ENCODE measurements at regions not wholly inside any gene's neighbourhood (a gene's known extent, or its start where the extent isn't known, plus 50 kb on each side); places are given as distances from the start of the nearest gene placed in this dataset.

- TF ChIP-seq CTCF (IDR thresholded peaks at IDR 0.05) (no peak), POLR2A (IDR thresholded peaks at IDR 0.05) (no peak)
These were observed 136.5 kb upstream of the PTCH1 start for GRCh38 chr9:95653246-95653645.

Measured in right lobe of liver (tissue), 4 donors.